ENCODE measurements at regions not wholly inside any gene's neighbourhood (a gene's known extent, or its start where the extent isn't known, plus 50 kb on each side); places are given as distances from the start of the nearest gene placed in this dataset.

DNA sequence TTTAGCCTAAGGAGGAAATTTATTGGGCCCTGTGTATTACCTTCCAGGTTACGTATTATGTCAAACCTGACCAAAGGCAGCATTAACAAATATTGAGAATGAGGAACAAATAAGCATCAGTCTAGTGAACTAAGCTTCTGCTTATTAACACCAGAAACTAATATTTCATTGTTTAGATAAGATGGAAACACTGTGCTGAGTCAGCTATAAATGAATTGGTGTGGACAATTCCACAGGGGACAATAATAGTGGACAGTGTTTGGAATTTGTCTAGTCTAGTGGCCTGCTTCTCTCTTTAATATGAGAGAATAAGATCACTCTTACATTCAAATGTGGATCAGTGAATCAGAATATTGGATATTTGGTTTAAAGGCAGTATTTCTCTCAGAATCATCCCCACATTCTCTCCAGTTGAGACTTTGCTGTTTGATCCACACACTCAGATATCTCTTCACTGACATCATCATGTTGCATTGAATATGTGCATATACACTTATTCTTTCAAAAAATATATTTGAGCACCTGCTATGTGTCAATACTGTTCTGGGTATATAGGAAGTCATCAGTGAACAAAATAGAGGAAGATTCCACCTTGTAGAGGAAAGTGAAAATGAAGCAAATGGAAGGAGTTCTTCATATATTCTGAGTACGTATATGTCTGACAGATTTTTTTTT lies 136.3 kb downstream of the DIO2 start:
- Histone ChIP-seq H3K9me3 (ENCODE audit: control insufficient read depth, insufficient read depth, low read depth, low read length) (no peaks in the 10 kb centered on the region), H3K4me2 (ENCODE audit: extremely low read depth, insufficient read depth, low read length) (no peak overlapping the region), H3K79me2 (ENCODE audit: control insufficient read depth, insufficient read depth, low read length) (no peaks in the 10 kb centered on the region), H2AFZ (ENCODE audit: low read length) (no peak overlapping the region), H3K27me3 (ENCODE audit: control insufficient read depth, insufficient read depth, low read length) (no peaks in the 10 kb centered on the region), H3K36me3 (ENCODE audit: control insufficient read depth, insufficient read depth, low read length) (no peaks in the 10 kb centered on the region), H3K9ac (ENCODE audit: insufficient read depth, low read length) (no peak overlapping the region), H3K4me1 (ENCODE audit: control insufficient read depth, extremely low read depth, insufficient read depth, low read length) (no peaks in the 10 kb centered on the region), H4K20me1 (ENCODE audit: control insufficient read depth, extremely low read depth, insufficient read depth, low read length) (no peaks in the 10 kb centered on the region), H3K4me3 (replicated peaks in 1 of 4; ENCODE audit: control extremely low read depth in 1 of 4, insufficient read depth in 1 of 4, low read depth in 3 of 4, low read length in 4 of 4) (no peak overlapping the region), H3K27ac (ENCODE audit: insufficient read depth, low read length) (no peak overlapping the region)
- TF ChIP-seq, protein P1, sequence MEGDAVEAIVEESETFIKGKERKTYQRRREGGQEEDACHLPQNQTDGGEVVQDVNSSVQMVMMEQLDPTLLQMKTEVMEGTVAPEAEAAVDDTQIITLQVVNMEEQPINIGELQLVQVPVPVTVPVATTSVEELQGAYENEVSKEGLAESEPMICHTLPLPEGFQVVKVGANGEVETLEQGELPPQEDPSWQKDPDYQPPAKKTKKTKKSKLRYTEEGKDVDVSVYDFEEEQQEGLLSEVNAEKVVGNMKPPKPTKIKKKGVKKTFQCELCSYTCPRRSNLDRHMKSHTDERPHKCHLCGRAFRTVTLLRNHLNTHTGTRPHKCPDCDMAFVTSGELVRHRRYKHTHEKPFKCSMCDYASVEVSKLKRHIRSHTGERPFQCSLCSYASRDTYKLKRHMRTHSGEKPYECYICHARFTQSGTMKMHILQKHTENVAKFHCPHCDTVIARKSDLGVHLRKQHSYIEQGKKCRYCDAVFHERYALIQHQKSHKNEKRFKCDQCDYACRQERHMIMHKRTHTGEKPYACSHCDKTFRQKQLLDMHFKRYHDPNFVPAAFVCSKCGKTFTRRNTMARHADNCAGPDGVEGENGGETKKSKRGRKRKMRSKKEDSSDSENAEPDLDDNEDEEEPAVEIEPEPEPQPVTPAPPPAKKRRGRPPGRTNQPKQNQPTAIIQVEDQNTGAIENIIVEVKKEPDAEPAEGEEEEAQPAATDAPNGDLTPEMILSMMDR (conservative IDR thresholded peaks at IDR 0.05 in 1 of 2, IDR thresholded peaks at IDR 0.05 in 1 of 2; ENCODE audit: low read depth in 1 of 2, low read length in 2 of 2) = no peak
- TF ChIP-seq EZH2 (IDR thresholded peaks at IDR 0.05; ENCODE audit: low read length, missing control alignments) = no peak
- DNase-seq (ENCODE audit: low read depth in 2 of 2) = no peak

DNA sequence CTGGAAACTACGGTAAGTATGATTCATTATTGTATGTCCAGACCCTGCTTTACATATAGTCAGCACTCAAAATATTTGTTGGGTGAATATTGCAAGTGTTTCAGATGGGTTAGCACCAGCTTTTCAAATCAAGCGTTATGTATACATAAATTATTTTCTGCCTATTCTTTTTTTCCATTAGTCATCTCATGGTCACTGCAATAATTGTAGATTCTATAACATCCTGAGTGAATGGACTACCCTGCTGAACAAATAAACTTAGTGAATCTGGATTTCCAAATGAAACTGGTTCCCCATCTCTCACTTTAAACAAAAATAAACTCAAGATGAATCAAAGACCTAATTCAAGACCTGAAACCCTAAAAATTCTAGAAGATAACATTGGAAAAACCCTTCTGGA lies 152.3 kb downstream of the DIO2 start:
- no peak overlapping the region for H3K27ac ChIP-seq (ENCODE audit: insufficient read depth, low read length)
- H3K4me3 ChIP-seq (replicated peaks in 1 of 4; ENCODE audit: control extremely low read depth in 1 of 4, insufficient read depth in 1 of 4, low read depth in 3 of 4, low read length in 4 of 4) = no peak overlapping the region
- no peak overlapping the region for H3K9ac ChIP-seq (ENCODE audit: insufficient read depth, low read length)
- TF ChIP-seq, protein P1 (conservative IDR thresholded peaks at IDR 0.05 in 1 of 2, IDR thresholded peaks at IDR 0.05 in 1 of 2; ENCODE audit: low read depth in 1 of 2, low read length in 2 of 2) = no peak
- no peak for TF ChIP-seq EZH2 (IDR thresholded peaks at IDR 0.05; ENCODE audit: low read length, missing control alignments)
- no peak overlapping the region for H3K4me2 ChIP-seq (ENCODE audit: extremely low read depth, insufficient read depth, low read length)
- H3K79me2 ChIP-seq (ENCODE audit: control insufficient read depth, insufficient read depth, low read length) = no peaks in the 10 kb centered on the region
- no peaks in the 10 kb centered on the region for H3K36me3 ChIP-seq (ENCODE audit: control insufficient read depth, insufficient read depth, low read length)
- peak; percentile 3 to 73 for DNase-seq (ENCODE audit: low read depth in 2 of 2)
- no peaks in the 10 kb centered on the region for H3K9me3 ChIP-seq (ENCODE audit: control insufficient read depth, insufficient read depth, low read depth, low read length)
- no peaks in the 10 kb centered on the region for H4K20me1 ChIP-seq (ENCODE audit: control insufficient read depth, extremely low read depth, insufficient read depth, low read length)
- no peaks in the 10 kb centered on the region for H3K4me1 ChIP-seq (ENCODE audit: control insufficient read depth, extremely low read depth, insufficient read depth, low read length)
- H3K27me3 ChIP-seq (ENCODE audit: control insufficient read depth, insufficient read depth, low read length) = no peaks in the 10 kb centered on the region
- H2AFZ ChIP-seq (ENCODE audit: low read length) = no peak overlapping the region

DNA sequence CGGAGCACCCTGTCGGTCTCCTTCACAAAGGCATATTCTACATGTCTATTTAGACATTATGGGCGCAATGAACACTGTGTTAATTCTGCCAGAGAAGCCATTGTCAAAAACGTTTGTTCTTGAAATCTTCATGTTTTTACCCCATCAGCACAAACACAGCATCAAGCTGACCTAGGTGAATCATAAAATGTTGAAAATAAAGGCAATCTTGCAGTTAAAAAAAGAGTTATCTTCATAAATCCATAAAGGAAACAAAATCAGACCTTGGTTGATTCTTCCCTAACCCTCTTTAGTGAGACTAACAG lies 154.9 kb downstream of the DIO2 start:
- H3K4me3 ChIP-seq (replicated peaks in 1 of 4; ENCODE audit: control extremely low read depth in 1 of 4, insufficient read depth in 1 of 4, low read depth in 3 of 4, low read length in 4 of 4) = no peak overlapping the region
- H3K4me1 ChIP-seq (ENCODE audit: control insufficient read depth, extremely low read depth, insufficient read depth, low read length) = no peaks in the 10 kb centered on the region
- no peak for TF ChIP-seq EZH2 (IDR thresholded peaks at IDR 0.05; ENCODE audit: low read length, missing control alignments)
- TF ChIP-seq, protein P1 (conservative IDR thresholded peaks at IDR 0.05 in 1 of 2, IDR thresholded peaks at IDR 0.05 in 1 of 2; ENCODE audit: low read depth in 1 of 2, low read length in 2 of 2) = no peak
- H2AFZ ChIP-seq (ENCODE audit: low read length) = no peak overlapping the region
- no peaks in the 10 kb centered on the region for H3K36me3 ChIP-seq (ENCODE audit: control insufficient read depth, insufficient read depth, low read length)
- no peaks in the 10 kb centered on the region for H3K9me3 ChIP-seq (ENCODE audit: control insufficient read depth, insufficient read depth, low read depth, low read length)
- no peak for DNase-seq (ENCODE audit: low read depth in 2 of 2)
- H3K79me2 ChIP-seq (ENCODE audit: control insufficient read depth, insufficient read depth, low read length) = no peaks in the 10 kb centered on the region
- no peaks in the 10 kb centered on the region for H3K27me3 ChIP-seq (ENCODE audit: control insufficient read depth, insufficient read depth, low read length)
- H3K4me2 ChIP-seq (ENCODE audit: extremely low read depth, insufficient read depth, low read length) = no peak overlapping the region
- no peaks in the 10 kb centered on the region for H4K20me1 ChIP-seq (ENCODE audit: control insufficient read depth, extremely low read depth, insufficient read depth, low read length)
- no peak overlapping the region for H3K9ac ChIP-seq (ENCODE audit: insufficient read depth, low read length)
- no peak overlapping the region for H3K27ac ChIP-seq (ENCODE audit: insufficient read depth, low read length)

Measured in fibroblast of lung (primary cell).